Jurkat, Clone E6-1 (cell line): ENCODE measurements at regions not wholly inside any gene's neighbourhood (a gene's known extent, or its start where the extent isn't known, plus 50 kb on each side); places are given as distances from the start of the nearest gene placed in this dataset.
A peak's percentile ranks its signal among the peaks of the same experiment; 100 is the strongest.
"Not testable (repeated sequence)": the region's sequence is repeated elsewhere in the genome, so short reads cannot be mapped to it uniquely, and the experiment has no call there.

ENCODE experiments used
- DNase-seq: peaks from one replicate; pipeline ENCODE4 v3.0.0-alpha.2; 2011; ENCODE audit warnings: low read depth, low spot score
- H3K4me3 ChIP-seq: 2 replicates; pipeline ENCODE4 v1.5.1; 2011; ENCODE audit warnings: mild to moderate bottlenecking, low read length, control low read depth, moderate library complexity

- H3K4me3 ChIP-seq = no peak overlapping the region
- DNase-seq = no peak
Measured at GRCh38 chr17:51347851-51348584, 87.7 kb downstream of the UTP18 start.

GRCh38 chr17:51351080-51351479, 90.7 kb downstream of the UTP18 start:
- DNase-seq = no peak

GRCh38 chr17:51351890-51352289, 91.5 kb downstream of the UTP18 start:
- no peak overlapping the region for H3K4me3 ChIP-seq
- no peak for DNase-seq

More at GRCh38 chr17:51351080-51351479, 90.7 kb downstream of the UTP18 start:
- H3K4me3 ChIP-seq = no peak overlapping the region

- no peak for DNase-seq
- H3K4me3 ChIP-seq = no peak overlapping the region
Measured at GRCh38 chr17:51352798-51353197, 92.5 kb downstream of the UTP18 start.

DNA sequence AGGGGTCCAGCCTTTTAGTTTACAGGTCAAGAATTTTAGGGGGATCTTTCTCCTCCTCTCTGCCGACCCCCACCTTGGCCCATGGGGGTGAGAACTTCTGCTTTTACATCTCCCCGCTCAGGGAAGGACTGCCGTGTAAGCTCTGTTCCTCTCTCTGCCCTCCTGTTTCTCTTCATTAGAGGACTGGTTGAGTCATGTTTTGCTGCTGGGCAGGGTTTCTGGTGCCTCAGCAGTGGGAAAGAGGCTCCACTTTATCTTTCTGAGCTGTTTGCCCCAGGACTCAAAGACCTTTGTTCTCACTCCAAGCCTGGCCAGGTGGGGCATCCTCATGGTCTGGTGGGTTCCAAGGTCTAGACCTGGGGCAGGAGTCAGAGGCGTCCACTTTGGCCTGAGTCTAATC, 93.0 kb downstream of the UTP18 start:
- H3K4me3 ChIP-seq = no peak overlapping the region
- no peak for DNase-seq

DNA sequence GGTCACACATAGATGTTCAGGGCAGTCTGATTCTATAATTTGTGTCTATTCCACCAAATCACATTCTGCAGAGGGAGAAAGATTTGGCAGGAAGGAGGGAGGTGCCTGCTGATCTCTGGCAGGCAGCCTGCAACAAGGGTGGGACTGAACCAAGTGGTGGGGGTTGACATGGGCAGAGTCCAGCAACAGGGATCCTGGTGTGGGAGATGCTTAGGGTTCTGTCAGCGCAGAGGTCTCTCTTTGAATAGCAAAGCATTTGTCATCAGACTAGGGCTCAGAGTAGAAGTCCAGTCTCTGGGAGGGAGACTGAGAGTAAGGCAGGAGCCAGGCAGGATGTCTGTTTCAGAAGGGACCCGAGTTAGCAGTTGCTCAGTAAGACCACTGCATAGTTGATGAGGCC, 94.6 kb downstream of the UTP18 start:
- no peak for DNase-seq
- H3K4me3 ChIP-seq = no peak overlapping the region

DNA sequence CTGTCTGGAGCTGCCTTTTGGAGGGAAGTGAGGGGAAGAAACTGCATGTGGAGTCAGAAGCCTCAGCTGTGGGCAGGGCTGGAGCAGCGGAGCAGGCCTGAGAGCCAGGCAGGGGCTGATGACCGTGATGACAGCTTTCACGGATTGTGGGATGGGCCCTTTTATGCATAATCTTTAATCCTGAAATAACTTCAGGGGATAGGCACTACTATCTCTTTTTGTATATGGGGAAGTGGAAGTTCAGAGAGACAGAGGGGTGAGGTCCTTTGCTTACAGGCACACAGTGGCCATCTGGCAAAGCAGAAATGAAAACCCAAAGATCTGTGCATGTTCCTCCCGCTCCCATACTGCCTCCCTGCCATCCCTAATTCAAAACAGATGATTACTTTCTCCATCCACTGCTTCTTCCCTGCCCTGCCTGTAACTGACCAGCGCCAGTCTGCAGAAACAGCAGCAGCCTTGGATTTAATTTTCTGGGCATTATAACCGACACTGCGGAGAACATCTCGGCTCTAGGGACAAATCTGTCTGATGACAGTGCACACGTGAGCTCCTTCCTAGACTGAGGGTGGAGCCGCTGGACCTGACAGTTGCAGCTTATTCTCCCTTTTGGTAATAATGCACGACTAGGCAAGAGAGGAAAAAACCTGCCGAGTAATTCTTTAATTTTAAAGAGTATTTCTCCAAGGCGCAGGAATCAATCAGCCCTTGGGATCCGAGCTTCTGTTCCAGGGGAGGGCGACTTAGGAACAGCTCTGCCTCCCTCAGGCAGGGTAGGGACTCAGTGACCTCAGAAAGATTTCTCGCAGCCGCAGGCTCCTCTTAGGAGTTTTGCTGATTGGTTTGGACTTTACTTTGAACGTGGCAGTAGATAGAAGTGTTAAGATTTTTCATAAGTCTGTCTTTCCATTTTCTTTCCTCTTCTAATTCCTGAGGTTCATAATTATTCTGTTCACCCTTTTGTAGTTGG, 95.4 kb downstream of the UTP18 start:
- H3K4me3 ChIP-seq = no peak overlapping the region
- DNase-seq = no peak

DNA sequence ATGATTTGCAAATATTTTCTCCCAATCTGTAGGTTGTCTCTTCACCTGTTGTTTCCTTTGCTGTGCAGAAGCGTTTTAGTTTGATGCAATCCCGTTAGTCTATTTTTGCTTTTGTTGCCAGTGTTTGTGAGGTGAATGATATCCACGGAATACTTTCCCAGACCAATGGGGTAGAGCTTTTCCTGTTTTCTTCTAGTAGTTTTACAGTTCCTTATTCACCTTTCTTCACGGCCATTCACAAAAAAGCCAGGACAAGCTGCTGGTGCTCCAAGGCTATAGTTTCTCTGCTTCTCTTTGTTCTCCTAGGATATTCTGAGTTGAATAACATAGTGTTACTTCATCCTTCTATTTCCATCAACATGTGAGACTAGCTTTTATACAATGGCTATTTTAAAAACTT, 98.7 kb downstream of the UTP18 start:
- DNase-seq = no peak
- no peak overlapping the region for H3K4me3 ChIP-seq

GRCh38 chr17:51362811-51363585, 102.7 kb downstream of the UTP18 start:
- DNase-seq = no peak
- H3K4me3 ChIP-seq = no peak overlapping the region

DNA sequence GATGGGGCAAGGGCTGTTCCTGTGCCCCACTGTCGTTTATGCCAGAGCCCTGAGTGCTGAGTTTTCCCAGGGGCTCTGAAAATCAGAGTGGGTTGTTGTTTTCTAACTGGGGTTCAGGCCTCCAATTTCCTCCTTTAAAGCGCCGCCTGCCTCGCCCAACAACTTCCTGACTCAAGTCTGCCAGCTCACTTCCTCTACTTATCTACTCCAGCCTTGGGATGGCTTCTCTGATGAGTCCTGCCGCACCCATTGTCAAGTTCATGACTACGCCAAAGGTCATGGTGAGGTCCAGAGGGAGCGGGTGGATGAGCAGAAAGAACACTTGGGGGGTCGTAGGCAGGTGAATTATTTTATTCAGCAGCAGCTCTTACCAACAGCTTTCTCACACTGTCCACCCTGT, 104.7 kb downstream of the UTP18 start:
- DNase-seq = no peak
- H3K4me3 ChIP-seq = no peak overlapping the region

- no peak overlapping the region for H3K4me3 ChIP-seq
- DNase-seq = no peak
Measured at GRCh38 chr17:51366866-51367265, 106.5 kb downstream of the UTP18 start.

DNA sequence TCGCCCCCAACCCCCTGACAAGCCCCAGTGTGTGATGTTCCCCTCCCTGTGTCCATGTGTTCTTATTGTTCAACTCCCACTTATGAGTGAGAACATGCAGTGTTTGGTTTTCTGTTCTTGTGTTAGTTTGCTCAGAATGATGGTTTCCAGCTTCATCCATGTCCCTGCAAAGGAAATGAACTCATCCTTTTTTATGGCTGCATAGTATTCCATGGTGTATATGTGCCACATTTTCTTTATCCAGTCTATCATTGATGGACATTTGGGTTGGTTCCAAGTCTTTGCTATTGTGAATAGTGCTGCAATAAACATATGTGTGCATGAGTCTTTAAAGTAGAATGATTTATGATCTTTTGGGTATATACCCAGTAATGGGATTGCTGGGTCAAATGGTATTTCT, 107.5 kb downstream of the UTP18 start:
- not testable (repeated sequence) for H3K4me3 ChIP-seq, DNase-seq

- peak; percentile 74 for DNase-seq
- peak overlapping the region; percentile 51 for H3K4me3 ChIP-seq
Measured at GRCh38 chr17:51371732-51372151, 111.4 kb downstream of the UTP18 start.

- DNase-seq = peak; percentile 89
- H3K4me3 ChIP-seq = peak overlapping the region; percentile 51
Measured at GRCh38 chr17:51372345-51373004, 112.1 kb downstream of the UTP18 start.

DNA sequence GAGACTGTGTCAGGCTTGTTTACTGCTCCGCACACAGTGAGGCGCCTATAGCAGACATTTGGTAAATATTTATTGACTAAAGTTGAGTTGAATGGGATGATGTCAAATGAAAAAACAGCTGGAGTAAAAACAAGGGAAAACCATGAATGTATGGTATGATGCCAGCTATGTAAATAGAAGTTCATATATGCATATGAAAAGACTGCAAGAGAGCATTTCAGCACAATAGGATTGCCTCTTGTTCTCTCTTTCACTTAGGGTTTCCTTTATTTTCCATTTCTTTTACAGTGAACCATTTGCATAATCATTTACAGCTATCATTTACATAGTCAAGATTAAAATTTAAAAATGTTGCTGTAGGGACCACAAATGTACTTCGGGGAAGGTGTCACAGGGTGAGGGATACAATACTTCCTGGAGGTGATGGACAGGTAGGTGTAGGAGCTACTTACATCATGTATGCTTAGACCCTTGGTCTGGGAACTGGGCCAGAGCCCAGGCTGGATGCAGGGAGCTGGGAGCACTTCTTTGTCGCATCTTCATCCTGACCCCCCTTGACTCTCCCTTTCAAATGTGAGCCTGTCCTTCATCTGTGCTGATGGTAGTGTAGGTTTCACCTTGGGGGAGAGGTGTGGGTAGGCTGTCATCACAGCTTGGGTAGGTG, 113.3 kb downstream of the UTP18 start:
- H3K4me3 ChIP-seq = no peak overlapping the region
- no peak for DNase-seq

- no peak for DNase-seq
Measured at GRCh38 chr17:51374209-51374608, 113.9 kb downstream of the UTP18 start.

DNA sequence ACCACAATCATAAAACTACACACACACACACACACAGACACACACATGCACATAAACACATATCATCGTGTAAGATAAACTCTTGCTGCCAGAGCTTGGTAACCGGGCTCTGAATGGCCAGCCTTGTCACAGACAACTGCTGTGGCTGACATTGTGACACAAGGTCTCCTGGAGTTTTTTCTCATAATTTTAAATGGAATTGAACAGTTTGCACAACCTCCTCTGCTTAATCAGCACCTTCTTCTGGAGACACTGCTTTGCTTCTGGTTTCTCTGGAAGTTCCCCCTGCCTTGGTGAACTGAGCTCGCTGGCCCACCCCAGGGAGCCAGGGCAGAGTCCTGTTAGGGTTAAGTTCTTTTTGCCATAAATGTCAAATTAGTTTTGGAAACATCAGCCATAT, 115.4 kb downstream of the UTP18 start:
- no peak overlapping the region for H3K4me3 ChIP-seq
- DNase-seq = no peak

More at GRCh38 chr17:51374209-51374608, 113.9 kb downstream of the UTP18 start:
- H3K4me3 ChIP-seq = no peak overlapping the region

- DNase-seq = no peak
- no peak overlapping the region for H3K4me3 ChIP-seq
Measured at GRCh38 chr17:51376739-51377138, 116.4 kb downstream of the UTP18 start.
